GM18519 (cell line): ENCODE measurements at regions not wholly inside any gene's neighbourhood (a gene's known extent, or its start where the extent isn't known, plus 50 kb on each side); places are given as distances from the start of the nearest gene placed in this dataset.

Experiments used
- ATAC-seq: cut with Tn5 transposase; IDR thresholded peaks from one replicate; pipeline ENCODE4 v1.9.1; 2021; ENCODE audit warnings: mild to moderate bottlenecking, moderate library complexity; ENCODE audit not compliant: unreplicated experiment, low FRiP score

DNA sequence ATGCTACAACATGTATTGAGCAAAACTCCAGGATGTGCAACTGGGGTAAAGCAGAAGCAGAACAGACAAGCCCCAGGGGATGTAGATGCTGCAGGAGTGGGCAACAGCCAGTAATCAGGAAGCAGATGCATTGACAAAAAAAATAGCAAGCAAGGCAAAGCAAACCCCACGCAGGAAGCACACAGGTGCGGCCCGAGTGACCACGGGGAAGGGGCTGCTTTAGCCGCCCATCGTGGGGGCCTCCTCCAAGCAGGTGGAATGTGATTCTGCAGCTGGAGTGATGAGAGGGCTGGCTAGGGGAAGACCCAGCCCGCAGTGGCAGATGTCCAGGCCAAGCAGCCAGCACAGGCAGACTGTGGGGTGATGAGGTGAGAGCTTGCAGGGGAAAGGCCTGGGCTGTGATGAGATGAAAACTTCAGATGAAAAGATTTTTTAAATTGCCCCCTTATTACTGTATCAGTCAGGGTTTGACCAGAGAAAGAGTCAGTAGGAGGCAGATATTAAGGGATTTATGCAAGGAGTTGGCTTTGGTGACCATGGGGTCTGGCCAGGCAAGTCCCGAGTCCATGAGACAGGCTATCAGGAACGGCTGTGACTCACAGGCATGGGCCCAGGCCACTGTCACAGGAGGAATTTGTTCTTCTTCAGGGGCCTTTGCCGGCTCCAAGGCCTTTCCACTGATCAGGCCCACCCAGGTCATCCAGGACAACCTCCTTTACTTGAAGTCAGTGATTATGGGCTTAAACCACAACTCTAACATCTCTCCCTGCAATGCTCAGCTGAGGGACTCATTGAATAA is 207.6 kb downstream of the ANKRD60 start:
- ATAC-seq = no peak

- ATAC-seq = no peak
Observed at GRCh38 chr20:58019850-58020625, 208.4 kb downstream of the ANKRD60 start.

DNA sequence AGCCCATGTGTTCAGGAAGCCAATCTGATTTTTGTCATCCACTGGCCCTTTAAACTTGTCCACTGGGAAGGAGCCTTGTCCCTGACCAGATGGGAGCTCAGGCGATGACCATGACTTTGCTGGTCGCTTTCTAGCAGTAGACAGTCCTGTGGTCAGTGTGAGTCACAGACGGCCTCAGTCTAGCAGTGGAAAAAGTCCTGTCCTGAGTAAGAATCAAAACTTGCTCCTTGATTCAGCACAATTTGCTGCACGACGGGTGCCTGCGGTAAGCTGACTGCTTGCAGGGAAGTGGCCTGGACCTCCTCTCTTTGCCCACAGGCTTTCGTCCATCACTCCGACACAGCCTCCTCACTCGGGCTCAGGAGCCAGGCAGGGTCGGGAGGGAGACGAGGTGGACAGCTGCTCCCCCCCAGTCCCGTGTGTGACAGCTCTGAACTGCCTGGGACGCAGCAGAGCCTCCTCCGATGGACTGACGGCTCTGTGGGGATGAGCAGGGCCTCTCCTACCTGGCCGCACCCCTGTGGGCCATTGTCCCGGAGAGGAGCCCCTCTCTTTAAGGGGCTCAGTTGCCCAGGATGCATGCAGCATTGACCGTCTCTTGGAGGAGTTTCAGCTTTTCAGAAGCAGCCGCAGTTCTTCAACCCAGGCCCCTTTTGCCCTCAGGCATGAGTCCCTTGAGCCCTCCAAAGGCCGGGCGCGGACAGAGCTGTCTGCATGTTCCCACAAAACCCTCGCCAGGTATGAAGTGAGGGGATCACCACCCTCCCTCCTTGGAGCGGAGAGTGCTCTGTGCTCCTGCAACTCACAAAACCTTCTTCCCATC is 209.2 kb downstream of the ANKRD60 start:
- no peak for ATAC-seq

DNA sequence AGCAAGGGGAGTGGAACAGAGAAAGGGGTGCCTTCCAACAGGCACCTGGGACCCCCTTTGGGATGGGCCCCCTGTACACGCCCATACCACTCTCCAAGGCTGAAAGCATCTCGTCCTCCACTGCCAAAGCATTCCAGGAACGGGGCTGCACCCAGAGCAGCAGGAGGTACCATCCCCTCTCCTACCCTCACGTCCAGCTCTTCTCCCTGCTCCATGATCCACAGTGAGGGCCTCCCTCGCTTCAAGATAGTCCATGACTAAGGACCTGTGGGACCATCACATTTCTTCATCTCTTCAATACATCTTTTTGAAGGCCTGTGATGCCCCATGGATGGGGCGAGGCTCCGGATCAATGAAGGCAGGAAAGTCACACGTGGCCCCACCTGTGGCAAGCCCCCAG is 209.9 kb downstream of the ANKRD60 start:
- ATAC-seq = no peak

- ATAC-seq = no peak
Observed at GRCh38 chr20:58017970-58018530, 210.4 kb downstream of the ANKRD60 start.

DNA sequence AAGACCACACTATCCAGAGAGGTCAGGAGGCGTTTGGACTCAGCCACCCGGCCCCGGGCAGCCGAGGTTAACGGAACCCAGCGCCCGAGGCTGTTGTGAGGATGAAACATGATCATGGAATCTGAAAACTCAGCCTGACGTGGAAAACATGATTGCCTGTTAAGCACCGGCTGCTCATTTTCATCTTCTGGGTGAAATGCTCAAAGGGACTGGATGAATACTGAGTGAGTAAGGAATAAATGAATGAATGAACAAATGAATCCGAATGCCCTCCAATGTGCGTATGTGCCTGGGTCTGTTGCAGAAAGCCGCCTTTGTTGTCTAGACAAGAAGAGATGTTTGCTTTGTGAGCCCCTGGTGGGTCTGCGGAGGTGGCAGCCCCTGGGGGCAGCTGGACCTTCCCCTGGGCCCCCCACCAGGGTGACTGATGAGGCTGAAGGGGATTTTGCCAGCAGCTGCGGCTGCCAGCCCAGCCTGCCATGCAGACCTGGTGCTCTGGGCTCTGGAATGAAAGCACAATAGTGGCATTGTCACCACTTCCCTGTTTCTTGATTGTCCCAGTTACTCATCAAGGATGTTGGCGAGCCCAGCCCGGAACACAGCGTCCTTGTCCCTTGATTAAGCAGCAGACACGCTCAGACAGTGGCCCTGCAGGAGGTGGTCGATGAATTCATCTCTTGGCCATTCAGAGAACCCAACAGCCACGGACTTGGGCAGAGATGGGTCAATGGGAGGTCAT is 211.1 kb downstream of the ANKRD60 start:
- no peak for ATAC-seq

DNA sequence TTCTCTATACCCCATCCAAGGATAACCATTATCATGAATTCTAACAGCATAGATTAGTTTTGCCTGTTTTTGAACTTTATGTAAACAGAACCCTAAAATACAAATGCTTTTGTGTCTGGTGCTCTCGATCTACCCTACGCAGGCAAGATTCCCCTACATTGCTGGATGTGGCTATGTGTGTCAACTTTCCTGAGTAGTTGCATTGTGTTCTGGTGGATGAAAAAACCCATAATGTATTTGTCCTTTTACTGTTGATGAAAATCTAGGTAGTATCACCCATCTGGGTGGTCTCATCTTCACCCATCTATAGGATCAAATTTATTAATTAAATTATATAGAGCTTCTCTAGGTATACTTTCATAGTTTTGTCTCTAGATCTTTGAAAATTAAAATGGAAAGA is 211.7 kb downstream of the ANKRD60 start:
- ATAC-seq = no peak

DNA sequence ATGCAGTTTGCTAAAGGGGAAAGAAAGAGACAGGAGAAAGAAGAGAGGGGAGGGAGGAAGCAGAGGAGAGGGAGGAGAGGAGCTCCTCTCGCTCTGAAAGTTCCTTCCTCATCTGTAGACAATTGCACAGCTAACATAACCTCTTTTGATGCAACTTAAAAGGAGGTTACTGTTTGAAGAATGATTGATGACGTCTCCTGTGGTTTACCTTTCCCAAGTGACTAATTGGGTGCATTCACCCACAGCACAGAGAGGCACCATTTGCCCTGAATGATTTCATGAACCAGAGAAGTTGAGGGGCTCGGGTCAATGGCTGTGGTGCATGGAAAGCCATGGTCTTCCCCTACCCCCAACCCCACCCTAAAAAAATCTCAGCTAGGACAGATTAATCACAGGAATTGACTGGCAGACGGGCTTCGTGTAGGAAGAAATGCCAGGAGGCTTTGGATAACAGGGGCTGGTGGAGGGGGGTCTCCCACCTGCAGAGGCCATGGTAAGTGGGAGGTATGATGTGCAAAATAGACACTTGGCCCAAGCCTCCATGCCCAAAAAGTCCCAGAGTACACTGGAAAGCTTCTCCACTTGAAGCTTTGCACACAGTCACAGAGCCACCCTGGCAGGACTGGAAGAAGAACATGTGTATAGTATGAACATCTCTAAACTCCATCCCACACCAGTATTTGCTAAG is 213.7 kb downstream of the ANKRD60 start:
- ATAC-seq = no peak

DNA sequence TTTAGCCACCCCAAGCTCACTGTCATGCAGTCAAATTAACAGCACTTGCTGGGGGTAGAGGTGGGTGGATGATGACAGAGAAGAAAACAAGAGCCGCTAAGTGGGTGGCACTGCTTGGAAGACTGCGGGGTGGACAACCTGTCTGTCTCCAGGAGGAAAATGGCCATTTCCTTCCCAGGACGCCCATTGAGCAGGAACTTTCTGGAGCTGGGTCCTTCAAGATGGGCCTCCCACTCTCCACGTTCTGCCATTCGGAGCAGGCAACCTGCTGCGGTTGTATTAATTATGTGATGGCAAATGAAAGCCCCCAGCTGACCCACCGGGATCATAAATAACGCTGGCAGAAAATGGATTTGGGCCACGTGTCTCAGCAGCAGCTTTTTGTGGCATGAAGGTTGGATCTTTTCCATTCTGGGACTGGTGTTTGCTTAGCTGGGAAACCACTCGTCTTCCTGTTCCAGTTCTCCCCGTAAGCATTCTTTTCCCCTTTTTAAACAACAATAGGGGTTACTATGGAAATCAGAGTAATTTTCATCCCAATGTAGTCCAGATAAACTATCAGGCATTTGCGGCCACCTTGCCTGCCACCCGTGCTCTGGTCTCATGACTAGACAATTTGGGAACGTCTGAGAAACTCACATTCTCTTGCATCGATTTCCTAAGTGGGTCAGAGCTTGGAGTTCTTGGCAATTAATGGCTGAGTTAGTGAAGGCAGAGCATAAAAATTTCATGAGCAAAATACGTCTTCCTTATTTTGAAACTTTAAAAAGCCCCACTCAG is 215.5 kb downstream of the ANKRD60 start:
- ATAC-seq = no peak

- ATAC-seq = no peak
Observed at GRCh38 chr20:58011947-58012610, 216.4 kb downstream of the ANKRD60 start.

DNA sequence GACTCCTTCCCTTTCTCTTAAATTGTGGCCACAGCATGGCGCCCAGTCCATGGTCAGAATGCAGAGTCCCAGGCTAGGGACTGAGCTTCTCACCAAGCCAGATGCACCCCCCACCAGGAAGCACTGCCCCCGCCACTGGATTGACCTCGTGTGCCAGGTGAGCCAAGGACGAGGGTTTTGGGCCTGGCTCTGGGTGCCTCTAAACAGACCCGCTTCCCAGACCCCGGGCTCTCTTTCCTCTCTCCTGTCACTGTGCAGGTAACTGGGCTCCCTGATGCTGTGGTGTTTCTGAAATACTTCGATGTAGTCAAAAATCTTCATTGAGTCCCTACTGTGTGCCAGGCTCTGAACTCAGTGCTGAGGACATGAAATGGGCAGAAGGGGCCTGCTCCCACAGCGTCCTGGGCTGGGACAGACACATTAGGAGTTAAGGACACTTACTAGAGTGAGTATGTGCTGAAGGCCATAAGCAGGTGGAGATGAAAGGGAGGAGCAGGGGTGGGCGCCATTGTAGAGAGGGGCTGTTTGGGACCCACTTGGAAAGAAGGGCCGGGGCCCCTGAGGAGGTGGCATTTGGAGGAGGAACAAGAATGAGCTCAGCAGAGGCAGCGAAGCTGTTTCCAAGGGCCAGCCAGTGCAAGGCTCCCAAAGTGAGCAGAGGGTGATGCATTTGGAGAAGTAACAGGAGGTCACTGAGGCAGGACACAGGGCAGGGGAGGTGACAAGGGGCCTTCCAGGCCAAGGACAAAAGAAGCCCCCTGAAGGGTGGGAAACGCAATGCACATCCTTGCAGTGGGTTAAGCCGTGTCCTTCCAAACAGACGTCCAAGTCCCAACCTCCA is 217.1 kb downstream of the ANKRD60 start:
- ATAC-seq = no peak

- ATAC-seq = no peak
Observed at GRCh38 chr20:58010666-58011065, 217.8 kb downstream of the ANKRD60 start.

DNA sequence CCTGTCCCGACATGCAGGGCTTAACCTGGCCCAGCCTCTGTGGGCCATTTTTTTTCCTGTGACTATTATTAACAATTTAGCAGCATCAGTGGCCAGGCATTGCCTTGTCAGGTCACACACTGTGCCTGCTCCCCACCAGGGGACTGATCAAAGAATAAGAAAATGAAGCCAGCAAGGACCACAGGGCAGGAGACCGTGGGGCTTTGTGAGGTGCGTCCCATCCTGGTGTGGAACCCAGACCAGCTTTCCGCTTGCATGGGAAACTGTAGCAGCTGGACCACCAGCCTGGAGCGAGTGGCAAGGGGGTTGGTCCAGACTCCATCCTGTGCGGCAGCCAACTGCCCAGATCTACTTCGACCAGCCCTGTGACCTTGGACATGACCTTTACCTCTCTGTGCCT is 218.3 kb downstream of the ANKRD60 start:
- no peak for ATAC-seq

DNA sequence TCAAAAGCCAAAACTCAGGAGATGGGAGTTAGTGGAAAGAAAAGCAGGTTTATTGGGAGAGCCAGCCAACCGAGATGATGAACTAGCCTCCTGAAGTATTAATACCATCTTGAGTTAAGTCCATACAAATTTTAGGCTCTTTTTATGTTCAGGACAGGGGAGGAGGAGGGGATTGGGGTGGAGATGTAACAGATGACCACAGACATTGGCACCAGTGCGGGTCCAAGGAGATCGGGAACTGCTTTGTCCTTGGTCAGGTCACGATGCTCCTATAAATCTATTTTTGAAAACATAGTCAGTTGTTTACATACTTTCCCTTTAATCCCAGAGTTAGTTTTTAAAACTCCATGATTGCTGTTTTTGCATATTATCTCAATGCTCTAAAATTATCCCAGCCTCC is 219.6 kb downstream of the ANKRD60 start:
- ATAC-seq = no peak

- no peak for ATAC-seq
Observed at GRCh38 chr20:58008413-58008812, 220.0 kb downstream of the ANKRD60 start.

- no peak for ATAC-seq
Observed at GRCh38 chr20:58007947-58008346, 220.5 kb downstream of the ANKRD60 start.
